ENCODE measurements at regions not wholly inside any gene's neighbourhood (a gene's known extent, or its start where the extent isn't known, plus 50 kb on each side); places are given as distances from the start of the nearest gene placed in this dataset.

DNA sequence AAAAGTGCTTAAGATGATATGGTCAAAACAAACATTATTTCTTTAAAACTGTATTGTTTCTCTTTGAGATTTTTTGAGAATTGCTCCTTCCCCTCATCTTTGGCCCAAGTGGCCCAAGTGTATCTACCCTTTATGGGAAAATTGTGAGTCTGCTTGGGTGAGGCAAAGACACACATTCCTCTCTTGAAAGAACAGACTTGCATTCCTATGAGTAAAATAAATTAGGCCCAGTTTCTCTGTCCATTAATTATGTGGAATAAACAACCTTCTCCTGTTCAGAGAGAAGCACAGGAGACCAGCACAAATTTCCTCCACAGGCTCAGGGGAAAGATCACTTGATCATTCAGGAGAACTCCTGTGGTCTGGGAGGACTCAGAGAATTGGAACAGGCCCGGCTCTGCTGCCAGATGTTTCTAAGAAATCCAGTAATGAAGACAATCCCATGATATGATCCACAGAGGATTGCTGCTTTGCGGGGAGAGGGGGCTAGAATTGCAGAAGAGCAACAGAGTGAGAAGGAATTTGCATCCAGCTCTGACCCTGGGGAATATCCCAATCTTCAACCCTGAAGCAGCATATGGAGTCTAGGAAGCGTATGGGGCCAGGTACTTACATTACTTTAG, 53.8 kb upstream of the BOC start:
- TF ChIP-seq, protein P1, sequence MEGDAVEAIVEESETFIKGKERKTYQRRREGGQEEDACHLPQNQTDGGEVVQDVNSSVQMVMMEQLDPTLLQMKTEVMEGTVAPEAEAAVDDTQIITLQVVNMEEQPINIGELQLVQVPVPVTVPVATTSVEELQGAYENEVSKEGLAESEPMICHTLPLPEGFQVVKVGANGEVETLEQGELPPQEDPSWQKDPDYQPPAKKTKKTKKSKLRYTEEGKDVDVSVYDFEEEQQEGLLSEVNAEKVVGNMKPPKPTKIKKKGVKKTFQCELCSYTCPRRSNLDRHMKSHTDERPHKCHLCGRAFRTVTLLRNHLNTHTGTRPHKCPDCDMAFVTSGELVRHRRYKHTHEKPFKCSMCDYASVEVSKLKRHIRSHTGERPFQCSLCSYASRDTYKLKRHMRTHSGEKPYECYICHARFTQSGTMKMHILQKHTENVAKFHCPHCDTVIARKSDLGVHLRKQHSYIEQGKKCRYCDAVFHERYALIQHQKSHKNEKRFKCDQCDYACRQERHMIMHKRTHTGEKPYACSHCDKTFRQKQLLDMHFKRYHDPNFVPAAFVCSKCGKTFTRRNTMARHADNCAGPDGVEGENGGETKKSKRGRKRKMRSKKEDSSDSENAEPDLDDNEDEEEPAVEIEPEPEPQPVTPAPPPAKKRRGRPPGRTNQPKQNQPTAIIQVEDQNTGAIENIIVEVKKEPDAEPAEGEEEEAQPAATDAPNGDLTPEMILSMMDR (IDR thresholded peaks at IDR 0.05) = no peak
- no peak for TF ChIP-seq POLR2A (IDR thresholded peaks at IDR 0.05)

Measured in right lobe of liver (tissue), 4 donors.